ENCODE measurements at regions not wholly inside any gene's neighbourhood (a gene's known extent, or its start where the extent isn't known, plus 50 kb on each side); places are given as distances from the start of the nearest gene placed in this dataset.

- TF ChIP-seq CTCF (conservative IDR thresholded peaks at IDR 0.05 in 1 of 2, IDR thresholded peaks at IDR 0.05 in 1 of 2; ENCODE audit: extremely low read depth in 1 of 2, insufficient read depth in 1 of 2, low read depth in 1 of 2, low read length in 2 of 2): no peak
- TF ChIP-seq EZH2 (IDR thresholded peaks at IDR 0.05; ENCODE audit: borderline replicate concordance, low read length): no peak
Measured at GRCh38 chr17:77083531-77083930, 57.2 kb upstream of the SEC14L1 start.

Data from mammary epithelial cell (primary cell).